Mucosa of descending colon (tissue), 3 donors: ENCODE measurements at regions not wholly inside any gene's neighbourhood (a gene's known extent, or its start where the extent isn't known, plus 50 kb on each side); places are given as distances from the start of the nearest gene placed in this dataset.
A peak's percentile ranks its signal among the peaks of the same experiment; 100 is the strongest.

Experiments
- ATAC-seq: fragments of 200-7000 bp; cut with Tn5 transposase; one replicate; pipeline ENCODE4 v1.9.1; 2020; ENCODE audit warnings: mild to moderate bottlenecking, moderate library complexity
- DNase-seq, 3 donors: peaks; one replicate each; pipeline ENCODE4 v3.0.0-alpha.2; 2020
- H3K36me3 ChIP-seq: fragments of 200-600 bp; one replicate; pipeline ENCODE4 v1.8.0; 2021; ENCODE audit warnings: low read depth, mild to moderate bottlenecking
- H3K4me1 ChIP-seq: fragments of 200-600 bp; one replicate; pipeline ENCODE4 v1.8.0; 2021; ENCODE audit warnings: low read depth, mild to moderate bottlenecking
- H3K4me3 ChIP-seq: fragments of 200-600 bp; one replicate; pipeline ENCODE4 v1.8.0; 2021; ENCODE audit warnings: mild to moderate bottlenecking
- H3K9me3 ChIP-seq: fragments of 200-600 bp; one replicate; pipeline ENCODE4 v1.8.0; 2021; ENCODE audit warnings: mild to moderate bottlenecking
- CTCF ChIP-seq: fragments of 200-600 bp; IDR thresholded peaks from one replicate; pipeline ENCODE4 v1.8.0; 2022; ENCODE audit warnings: antibody characterized with exemption, mild to moderate bottlenecking
- intact Hi-C, 2 donors: fragments of 100-400 bp; cut with DNase I in 1 of 2; cut with micrococcal nuclease in 1 of 2; formaldehyde crosslinking; loops; one replicate each; pipeline versions ENCODE4 v1.11.0 to v1.11.1; 2022; cut with DNase I, micrococcal nuclease
- donor health status: DM: no; HTN: no; CAD: no; lungs with moderate emphysema.
- donor health status: DM: no; HTN: no; CAD: no.
- donor health status: DM: no; HTN: yes; CAD: no.

- intact Hi-C loops = no loop called here
- ATAC-seq (no peak), DNase-seq (no peak)
- Histone ChIP-seq H3K4me3 (no peak overlapping the region), H3K4me1 (no peaks in the 10 kb centered on the region), H3K9me3 (no peaks in the 10 kb centered on the region), H3K36me3 (no peaks in the 10 kb centered on the region)
- TF ChIP-seq CTCF = no peak
Observed at GRCh38 chr2:479031-479430, 191.1 kb upstream of the ALKAL2 start.

- H3K4me1 ChIP-seq = no peaks in the 10 kb centered on the region
- no peaks in the 10 kb centered on the region for H3K9me3 ChIP-seq
- no peaks in the 10 kb centered on the region for H3K36me3 ChIP-seq
- no peak for TF ChIP-seq CTCF
- DNase-seq (no peak), ATAC-seq (no peak)
- H3K4me3 ChIP-seq = no peak overlapping the region
- intact Hi-C loops = no loop called here
Observed at GRCh38 chr2:471560-471959, 183.7 kb upstream of the ALKAL2 start.

GRCh38 chr2:469514-469913 is 181.6 kb upstream of the ALKAL2 start:
- intact Hi-C loops = no loop called here
- no peak for TF ChIP-seq CTCF
- ATAC-seq = peak; percentile 65
- no peak for DNase-seq
- Histone ChIP-seq H3K36me3 (no peaks in the 10 kb centered on the region), H3K4me1 (no peaks in the 10 kb centered on the region), H3K9me3 (no peaks in the 10 kb centered on the region), H3K4me3 (no peak overlapping the region)

- no peak overlapping the region for H3K4me3 ChIP-seq
- no peak for DNase-seq
Observed at GRCh38 chr2:468648-469336, 180.9 kb upstream of the ALKAL2 start.

GRCh38 chr2:467892-468647 is 180.2 kb upstream of the ALKAL2 start:
- DNase-seq (no peak), ATAC-seq (peak; percentile 19)
- no peak for TF ChIP-seq CTCF
- no peaks in the 10 kb centered on the region for H3K9me3 ChIP-seq
- H3K4me3 ChIP-seq = no peak overlapping the region
- H3K4me1 ChIP-seq = no peaks in the 10 kb centered on the region
- no peaks in the 10 kb centered on the region for H3K36me3 ChIP-seq
- intact Hi-C loops = no loop called here

More at GRCh38 chr2:468648-469336, 180.9 kb upstream of the ALKAL2 start:
- no peak for TF ChIP-seq CTCF
- no peaks in the 10 kb centered on the region for H3K4me1 ChIP-seq
- no peak for ATAC-seq
- intact Hi-C loops = no loop called here
- no peaks in the 10 kb centered on the region for H3K36me3 ChIP-seq
- H3K9me3 ChIP-seq = no peaks in the 10 kb centered on the region
